ENCODE measurements at regions not wholly inside any gene's neighbourhood (a gene's known extent, or its start where the extent isn't known, plus 50 kb on each side); places are given as distances from the start of the nearest gene placed in this dataset.

DNA sequence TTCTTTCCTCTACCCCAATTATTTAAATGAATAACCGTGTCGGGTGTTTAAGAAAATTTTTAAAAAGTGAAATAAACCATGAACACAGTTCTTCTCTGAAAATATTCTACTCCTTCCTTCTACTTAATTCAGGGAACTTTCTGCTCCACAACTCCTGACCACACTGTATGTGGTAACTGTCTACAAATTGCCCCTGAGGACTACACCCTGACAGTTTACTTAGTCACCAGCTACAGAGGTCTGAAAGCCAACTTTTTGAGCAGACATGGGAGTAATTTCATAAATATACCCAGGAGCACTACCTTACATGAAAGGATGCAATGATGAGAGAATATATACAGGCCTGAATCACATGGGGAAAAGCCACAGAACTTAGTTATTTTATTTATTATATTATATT, 523.2 kb upstream of the SORCS1 start:
- TF ChIP-seq, protein P1, sequence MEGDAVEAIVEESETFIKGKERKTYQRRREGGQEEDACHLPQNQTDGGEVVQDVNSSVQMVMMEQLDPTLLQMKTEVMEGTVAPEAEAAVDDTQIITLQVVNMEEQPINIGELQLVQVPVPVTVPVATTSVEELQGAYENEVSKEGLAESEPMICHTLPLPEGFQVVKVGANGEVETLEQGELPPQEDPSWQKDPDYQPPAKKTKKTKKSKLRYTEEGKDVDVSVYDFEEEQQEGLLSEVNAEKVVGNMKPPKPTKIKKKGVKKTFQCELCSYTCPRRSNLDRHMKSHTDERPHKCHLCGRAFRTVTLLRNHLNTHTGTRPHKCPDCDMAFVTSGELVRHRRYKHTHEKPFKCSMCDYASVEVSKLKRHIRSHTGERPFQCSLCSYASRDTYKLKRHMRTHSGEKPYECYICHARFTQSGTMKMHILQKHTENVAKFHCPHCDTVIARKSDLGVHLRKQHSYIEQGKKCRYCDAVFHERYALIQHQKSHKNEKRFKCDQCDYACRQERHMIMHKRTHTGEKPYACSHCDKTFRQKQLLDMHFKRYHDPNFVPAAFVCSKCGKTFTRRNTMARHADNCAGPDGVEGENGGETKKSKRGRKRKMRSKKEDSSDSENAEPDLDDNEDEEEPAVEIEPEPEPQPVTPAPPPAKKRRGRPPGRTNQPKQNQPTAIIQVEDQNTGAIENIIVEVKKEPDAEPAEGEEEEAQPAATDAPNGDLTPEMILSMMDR (IDR thresholded peaks at IDR 0.05; ENCODE audit: poor library complexity), result no peak
- no peak for TF ChIP-seq EZH2 (IDR thresholded peaks at IDR 0.05; ENCODE audit: borderline replicate concordance)
